Cardiac fibroblast (primary cell): ENCODE measurements at regions not wholly inside any gene's neighbourhood (a gene's known extent, or its start where the extent isn't known, plus 50 kb on each side); places are given as distances from the start of the nearest gene placed in this dataset.

Experiments used
- DNase-seq, 2 donors: peaks; one replicate each; pipeline versions ENCODE4 v3.0.0 to v3.0.0-alpha.2; 2010; ENCODE audit warnings: low read depth in 2 of 2
- H3K4me3 ChIP-seq, 2 donors: replicated peaks in 1 of 2; 1 replicate in 1 of 2; 2 replicates in 1 of 2; pipeline ENCODE4 v1.5.1; 2011; ENCODE audit warnings: low read depth in 2 of 2, low read length in 2 of 2, mild to moderate bottlenecking in 2 of 2, moderate library complexity in 1 of 2
- TF ChIP-seq, protein P1 (sequence below): IDR thresholded peaks from one replicate; pipeline ENCODE4 v1.5.1; 2011; ENCODE audit warnings: low read depth, mild to moderate bottlenecking, low read length, inconsistent platforms

- DNase-seq: no peak
- H3K4me3 ChIP-seq: no peak overlapping the region
- TF ChIP-seq, protein P1, sequence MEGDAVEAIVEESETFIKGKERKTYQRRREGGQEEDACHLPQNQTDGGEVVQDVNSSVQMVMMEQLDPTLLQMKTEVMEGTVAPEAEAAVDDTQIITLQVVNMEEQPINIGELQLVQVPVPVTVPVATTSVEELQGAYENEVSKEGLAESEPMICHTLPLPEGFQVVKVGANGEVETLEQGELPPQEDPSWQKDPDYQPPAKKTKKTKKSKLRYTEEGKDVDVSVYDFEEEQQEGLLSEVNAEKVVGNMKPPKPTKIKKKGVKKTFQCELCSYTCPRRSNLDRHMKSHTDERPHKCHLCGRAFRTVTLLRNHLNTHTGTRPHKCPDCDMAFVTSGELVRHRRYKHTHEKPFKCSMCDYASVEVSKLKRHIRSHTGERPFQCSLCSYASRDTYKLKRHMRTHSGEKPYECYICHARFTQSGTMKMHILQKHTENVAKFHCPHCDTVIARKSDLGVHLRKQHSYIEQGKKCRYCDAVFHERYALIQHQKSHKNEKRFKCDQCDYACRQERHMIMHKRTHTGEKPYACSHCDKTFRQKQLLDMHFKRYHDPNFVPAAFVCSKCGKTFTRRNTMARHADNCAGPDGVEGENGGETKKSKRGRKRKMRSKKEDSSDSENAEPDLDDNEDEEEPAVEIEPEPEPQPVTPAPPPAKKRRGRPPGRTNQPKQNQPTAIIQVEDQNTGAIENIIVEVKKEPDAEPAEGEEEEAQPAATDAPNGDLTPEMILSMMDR: no peak
These were observed 173.5 kb downstream of the ABHD5 start for GRCh38 chr3:43863966-43864933.

- no peak overlapping the region for H3K4me3 ChIP-seq
- no peak for DNase-seq
- TF ChIP-seq, protein P1: no peak
These were observed 174.6 kb downstream of the ABHD5 start for GRCh38 chr3:43865351-43865750.

DNA sequence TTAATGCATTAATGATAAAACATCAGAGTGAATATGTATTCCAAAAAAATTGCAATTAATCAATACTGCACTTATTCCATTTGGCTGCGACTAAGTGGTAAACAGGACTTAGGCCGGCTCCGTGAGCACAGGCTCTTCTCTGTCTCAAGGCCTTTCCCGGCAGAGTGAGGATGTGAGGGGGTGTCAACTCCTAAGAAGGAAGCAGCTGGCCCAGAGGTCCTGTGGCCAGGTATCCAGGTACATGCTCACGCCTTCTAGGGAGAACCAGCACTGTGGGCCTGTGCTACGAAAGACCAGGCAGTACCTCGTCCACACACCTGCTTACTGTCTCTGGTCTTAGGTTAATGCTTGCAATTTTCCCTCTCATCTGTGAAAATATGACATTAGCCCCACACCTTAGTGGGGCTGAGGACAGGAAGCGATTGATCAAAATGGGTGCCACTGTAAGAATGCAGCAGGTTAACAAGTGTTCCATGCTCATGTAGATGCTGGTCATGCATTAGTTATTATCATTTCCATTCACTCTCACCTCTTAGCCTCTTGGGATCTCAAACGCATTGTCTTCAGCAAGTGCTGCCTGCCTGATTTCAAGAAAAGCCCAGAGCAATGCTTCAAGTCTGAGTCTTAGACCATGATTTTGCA lies 175.3 kb downstream of the ABHD5 start:
- TF ChIP-seq, protein P1: no peak
- no peak overlapping the region for H3K4me3 ChIP-seq
- DNase-seq: no peak

- DNase-seq: peak; percentile 14 to 99
- no peak overlapping the region for H3K4me3 ChIP-seq
- TF ChIP-seq, protein P1: no peak
These were observed 176.0 kb downstream of the ABHD5 start for GRCh38 chr3:43866529-43867353.

- TF ChIP-seq, protein P1: no peak
These were observed 176.8 kb downstream of the ABHD5 start for GRCh38 chr3:43867436-43868072.

GRCh38 chr3:43869491-43869890 lies 178.8 kb downstream of the ABHD5 start:
- H3K4me3 ChIP-seq: no peak overlapping the region

More at GRCh38 chr3:43867436-43868072, 176.8 kb downstream of the ABHD5 start:
- no peak overlapping the region for H3K4me3 ChIP-seq
- peak; percentile 81 to 94 for DNase-seq

More at GRCh38 chr3:43869491-43869890, 178.8 kb downstream of the ABHD5 start:
- DNase-seq: no peak
- TF ChIP-seq, protein P1: no peak
